HL-60 (cell line): ENCODE measurements at regions not wholly inside any gene's neighbourhood (a gene's known extent, or its start where the extent isn't known, plus 50 kb on each side); places are given as distances from the start of the nearest gene placed in this dataset.

ENCODE experiments used
- POLR2AphosphoS5 ChIP-seq: IDR thresholded peaks from 2 replicates; pipeline ENCODE4 v1.6.1; 2012; ENCODE audit warnings: low read depth
- SPI1 ChIP-seq: IDR thresholded peaks from 2 replicates; pipeline ENCODE4 v1.6.1; 2012; ENCODE audit warnings: low read depth, mild to moderate bottlenecking, borderline replicate concordance
- TF ChIP-seq, protein P1 (sequence below): IDR thresholded peaks from one replicate; pipeline ENCODE4 v1.5.1; 2011; ENCODE audit warnings: low read length, control low read depth, inconsistent platforms; ENCODE audit not compliant: insufficient read depth

DNA sequence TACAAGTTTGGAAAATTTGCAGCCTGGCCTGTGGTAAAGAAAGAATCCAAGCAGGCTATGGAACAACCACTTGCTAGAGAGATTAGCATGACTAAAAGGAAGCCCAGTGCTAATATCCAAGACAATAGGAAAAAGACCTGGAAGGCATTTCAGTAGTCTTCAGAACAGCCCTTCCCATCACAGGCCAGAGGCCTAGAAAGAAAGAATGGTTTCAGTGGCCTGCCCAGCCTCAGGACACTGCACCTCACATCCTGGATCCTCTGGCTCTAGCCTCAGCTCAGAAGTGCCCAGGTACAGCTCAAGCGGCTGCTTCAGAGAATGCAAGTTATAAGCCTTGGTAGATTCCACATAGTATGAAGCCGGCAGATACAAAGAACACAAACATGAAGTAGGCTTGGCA, 449.8 kb upstream of the AR start:
- TF ChIP-seq, protein P1, sequence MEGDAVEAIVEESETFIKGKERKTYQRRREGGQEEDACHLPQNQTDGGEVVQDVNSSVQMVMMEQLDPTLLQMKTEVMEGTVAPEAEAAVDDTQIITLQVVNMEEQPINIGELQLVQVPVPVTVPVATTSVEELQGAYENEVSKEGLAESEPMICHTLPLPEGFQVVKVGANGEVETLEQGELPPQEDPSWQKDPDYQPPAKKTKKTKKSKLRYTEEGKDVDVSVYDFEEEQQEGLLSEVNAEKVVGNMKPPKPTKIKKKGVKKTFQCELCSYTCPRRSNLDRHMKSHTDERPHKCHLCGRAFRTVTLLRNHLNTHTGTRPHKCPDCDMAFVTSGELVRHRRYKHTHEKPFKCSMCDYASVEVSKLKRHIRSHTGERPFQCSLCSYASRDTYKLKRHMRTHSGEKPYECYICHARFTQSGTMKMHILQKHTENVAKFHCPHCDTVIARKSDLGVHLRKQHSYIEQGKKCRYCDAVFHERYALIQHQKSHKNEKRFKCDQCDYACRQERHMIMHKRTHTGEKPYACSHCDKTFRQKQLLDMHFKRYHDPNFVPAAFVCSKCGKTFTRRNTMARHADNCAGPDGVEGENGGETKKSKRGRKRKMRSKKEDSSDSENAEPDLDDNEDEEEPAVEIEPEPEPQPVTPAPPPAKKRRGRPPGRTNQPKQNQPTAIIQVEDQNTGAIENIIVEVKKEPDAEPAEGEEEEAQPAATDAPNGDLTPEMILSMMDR: no peak
- TF ChIP-seq POLR2AphosphoS5 (no peak), SPI1 (no peak)
